C4-2B (cell line): ENCODE measurements at regions not wholly inside any gene's neighbourhood (a gene's known extent, or its start where the extent isn't known, plus 50 kb on each side); places are given as distances from the start of the nearest gene placed in this dataset.

Source experiments
- ZFX ChIP-seq: fragments of 450-650 bp; IDR thresholded peaks from 2 replicates; pipeline ENCODE4 v1.6.1; 2017
- TF ChIP-seq, protein P1 (sequence below): fragments of 450-650 bp; conservative IDR thresholded peaks from 2 replicates; pipeline ENCODE4 v1.5.1; 2017; ENCODE audit warnings: mild to moderate bottlenecking

DNA sequence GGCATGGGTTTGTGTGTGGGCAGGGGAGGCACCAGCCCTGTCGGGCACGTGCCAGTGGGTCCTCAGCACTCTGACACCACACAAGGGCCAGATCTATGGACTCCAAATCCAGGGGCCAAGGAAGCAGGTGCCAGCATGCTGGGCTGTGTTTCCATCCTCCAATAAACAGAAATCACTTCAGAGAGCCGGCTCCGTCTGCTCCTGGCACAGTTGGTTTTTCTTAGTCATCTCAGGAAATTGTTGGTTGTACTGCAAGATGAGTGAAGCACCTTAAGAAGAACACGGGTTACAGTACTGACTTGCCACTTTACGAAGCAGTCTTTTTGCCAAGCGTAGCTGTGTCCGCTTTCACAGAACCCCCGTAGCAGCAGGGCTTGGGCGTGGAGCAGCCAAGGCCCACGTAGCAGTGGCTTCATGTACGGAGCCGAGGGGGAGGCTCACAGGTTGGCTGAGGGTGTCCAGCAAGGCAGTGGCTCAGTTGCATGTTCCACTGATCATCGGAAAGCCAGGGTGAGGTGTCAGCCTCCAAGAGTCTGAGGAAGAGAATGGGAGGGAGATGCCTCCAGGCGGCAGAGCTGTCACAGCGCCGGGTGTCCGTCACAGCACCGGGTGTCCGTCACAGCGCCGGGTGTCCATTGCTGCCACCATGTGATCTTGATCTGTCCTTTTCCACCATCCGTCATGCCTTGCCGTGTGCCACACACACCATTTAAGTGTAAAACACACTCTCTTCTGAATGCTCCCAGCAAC, 314.9 kb downstream of the CTTN start:
- TF ChIP-seq, protein P1, sequence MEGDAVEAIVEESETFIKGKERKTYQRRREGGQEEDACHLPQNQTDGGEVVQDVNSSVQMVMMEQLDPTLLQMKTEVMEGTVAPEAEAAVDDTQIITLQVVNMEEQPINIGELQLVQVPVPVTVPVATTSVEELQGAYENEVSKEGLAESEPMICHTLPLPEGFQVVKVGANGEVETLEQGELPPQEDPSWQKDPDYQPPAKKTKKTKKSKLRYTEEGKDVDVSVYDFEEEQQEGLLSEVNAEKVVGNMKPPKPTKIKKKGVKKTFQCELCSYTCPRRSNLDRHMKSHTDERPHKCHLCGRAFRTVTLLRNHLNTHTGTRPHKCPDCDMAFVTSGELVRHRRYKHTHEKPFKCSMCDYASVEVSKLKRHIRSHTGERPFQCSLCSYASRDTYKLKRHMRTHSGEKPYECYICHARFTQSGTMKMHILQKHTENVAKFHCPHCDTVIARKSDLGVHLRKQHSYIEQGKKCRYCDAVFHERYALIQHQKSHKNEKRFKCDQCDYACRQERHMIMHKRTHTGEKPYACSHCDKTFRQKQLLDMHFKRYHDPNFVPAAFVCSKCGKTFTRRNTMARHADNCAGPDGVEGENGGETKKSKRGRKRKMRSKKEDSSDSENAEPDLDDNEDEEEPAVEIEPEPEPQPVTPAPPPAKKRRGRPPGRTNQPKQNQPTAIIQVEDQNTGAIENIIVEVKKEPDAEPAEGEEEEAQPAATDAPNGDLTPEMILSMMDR, result no peak
- no peak for TF ChIP-seq ZFX
